DMS53 (cell line): ENCODE measurements at regions not wholly inside any gene's neighbourhood (a gene's known extent, or its start where the extent isn't known, plus 50 kb on each side); places are given as distances from the start of the nearest gene placed in this dataset.

Source experiments
- DNase-seq: peaks from one replicate; lab custom pipeline; 2025; lab: John Stamatoyannopoulos, UW

- no peak for DNase-seq
Measured at GRCh38 chr5:58151414-58151813, 308.5 kb downstream of the PLK2 start.

- no peak for DNase-seq
Measured at GRCh38 chr5:58150926-58151325, 309.0 kb downstream of the PLK2 start.

DNA sequence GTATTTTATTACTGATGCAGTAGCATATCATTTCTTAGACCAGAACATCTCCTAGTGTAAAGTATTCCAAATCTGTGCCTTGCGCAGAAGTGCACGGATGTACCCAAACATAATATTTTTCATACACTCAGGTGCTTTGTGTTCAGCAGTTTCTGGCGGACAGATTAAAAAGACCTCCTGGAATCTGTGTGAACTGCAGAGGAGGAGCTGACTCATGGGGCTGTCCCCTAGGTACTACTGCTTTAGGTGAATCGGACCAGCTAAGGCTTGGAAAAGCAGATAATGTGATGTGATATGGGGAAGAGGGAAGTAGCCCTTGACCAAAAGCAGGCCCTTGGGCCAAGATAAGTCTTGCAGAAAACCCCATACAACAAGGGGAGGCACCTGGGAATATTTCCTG lies 310.1 kb downstream of the PLK2 start:
- no peak for DNase-seq

DNA sequence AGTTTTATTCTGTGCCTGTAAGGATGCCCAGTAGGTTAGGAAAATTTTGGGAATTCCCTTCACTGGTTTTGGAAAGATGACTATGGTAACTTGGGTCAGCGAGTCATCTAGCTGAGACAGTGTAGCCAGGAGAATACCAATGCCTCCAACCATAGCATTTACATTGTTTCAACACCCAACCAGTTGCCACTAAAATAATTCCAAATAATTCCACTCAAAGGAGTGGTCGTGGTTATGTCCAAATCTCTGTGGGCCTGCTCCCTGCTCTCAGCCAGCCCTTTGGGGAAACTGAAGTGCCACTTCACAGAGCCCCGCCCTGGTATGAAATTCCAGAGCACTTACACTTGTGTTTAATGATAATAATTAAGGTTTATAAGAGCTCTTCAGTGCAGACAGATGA lies 310.5 kb downstream of the PLK2 start:
- DNase-seq, result no peak

DNA sequence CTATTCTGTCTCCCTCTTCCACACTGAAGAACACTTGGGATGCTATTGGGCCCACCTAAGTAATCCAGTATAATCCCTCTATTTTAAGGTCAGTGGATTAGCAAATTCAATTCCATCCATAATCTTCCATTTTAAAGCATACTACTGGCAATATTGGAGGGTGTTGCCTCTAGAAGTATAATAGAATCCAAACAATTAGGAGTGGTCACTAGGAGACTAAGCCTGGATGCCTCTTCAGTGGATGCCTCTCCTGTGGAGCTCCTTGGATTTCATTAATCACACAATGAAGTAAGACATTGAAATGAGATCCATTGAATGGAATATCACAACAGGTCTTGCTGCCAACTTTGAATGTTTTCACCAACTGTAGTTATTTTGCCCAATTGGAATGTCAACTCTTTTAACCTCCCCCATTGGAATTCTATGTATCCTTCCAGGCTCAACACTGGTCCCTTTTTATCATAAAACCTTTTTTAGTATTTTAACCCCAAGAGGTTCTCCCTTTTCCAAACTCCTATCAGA lies 311.6 kb downstream of the PLK2 start:
- no peak for DNase-seq

GRCh38 chr5:58145397-58145934 lies 314.4 kb downstream of the PLK2 start:
- no peak for DNase-seq

GRCh38 chr5:58143727-58144126 lies 316.2 kb downstream of the PLK2 start:
- no peak for DNase-seq

GRCh38 chr5:58143181-58143580 lies 316.7 kb downstream of the PLK2 start:
- no peak for DNase-seq

- DNase-seq, result no peak
Measured at GRCh38 chr5:58138791-58139190, 321.1 kb downstream of the PLK2 start.

DNA sequence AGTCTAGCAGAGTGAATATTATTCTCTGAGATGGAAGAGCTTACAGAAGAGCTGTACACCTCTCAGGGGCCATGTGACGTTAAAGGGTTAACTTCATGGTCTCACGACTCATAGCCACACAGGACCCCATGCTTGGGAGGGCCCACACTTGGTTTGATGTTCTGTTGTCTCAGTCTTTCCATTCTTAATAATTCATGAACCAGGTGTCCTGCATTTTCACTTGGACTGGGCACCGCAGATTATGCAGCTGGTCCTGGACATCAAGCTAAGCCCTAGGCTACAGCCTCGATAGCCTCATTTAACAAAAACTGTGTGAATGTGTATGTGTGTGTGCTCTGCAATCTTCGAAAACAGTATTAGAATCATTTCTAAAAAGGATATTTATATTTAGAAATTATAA lies 323.5 kb downstream of the PLK2 start:
- no peak for DNase-seq

GRCh38 chr5:58135571-58136335 lies 324.1 kb downstream of the PLK2 start:
- DNase-seq, result peak; percentile 20

- DNase-seq, result peak; percentile 22
Measured at GRCh38 chr5:58133631-58134296, 326.1 kb downstream of the PLK2 start.

DNA sequence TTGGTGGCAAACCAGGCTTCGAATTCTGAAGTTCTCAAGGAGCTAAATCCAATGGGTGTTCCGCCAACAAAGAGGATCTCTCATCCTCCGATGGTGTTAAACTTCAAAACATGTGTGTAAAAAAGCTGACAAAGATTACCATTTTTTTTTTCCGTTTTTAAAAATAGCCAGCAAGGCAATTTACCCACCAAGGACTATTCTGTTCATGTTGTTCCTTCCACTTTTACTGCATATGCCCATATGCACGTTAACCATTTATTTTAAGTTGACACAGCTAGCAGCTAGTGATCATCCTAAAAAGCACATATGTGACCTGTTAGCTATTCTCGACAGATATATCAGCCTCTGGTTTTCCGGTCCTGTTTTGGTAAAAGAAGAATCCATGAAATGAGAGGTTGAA lies 326.7 kb downstream of the PLK2 start:
- DNase-seq, result no peak

- DNase-seq, result peak; percentile 94
Measured at GRCh38 chr5:58127255-58128220, 332.3 kb downstream of the PLK2 start.

DNA sequence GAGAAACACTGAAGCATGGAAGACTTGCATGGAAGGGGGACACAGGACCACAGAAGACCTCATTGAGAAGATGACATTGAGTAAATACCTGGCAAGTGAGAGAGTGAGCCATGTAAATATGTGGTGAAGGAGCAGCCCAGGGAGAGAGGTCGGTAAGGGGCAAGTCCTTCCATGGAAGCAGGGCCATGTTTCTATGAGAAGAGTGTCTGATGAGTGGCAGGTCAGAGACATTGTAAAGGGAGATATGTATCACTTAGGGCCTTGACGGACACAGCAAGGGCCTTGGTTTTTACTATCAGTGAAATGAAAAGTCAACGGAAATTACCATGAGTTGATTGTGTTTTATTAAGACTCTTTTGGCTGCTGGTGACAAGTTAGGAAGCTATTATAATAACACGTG lies 336.4 kb downstream of the PLK2 start:
- no peak for DNase-seq

GRCh38 chr5:58122848-58123392 lies 337.0 kb downstream of the PLK2 start:
- peak; percentile 11 for DNase-seq

- peak; percentile 49 for DNase-seq
Measured at GRCh38 chr5:58122157-58122556, 337.7 kb downstream of the PLK2 start.

DNA sequence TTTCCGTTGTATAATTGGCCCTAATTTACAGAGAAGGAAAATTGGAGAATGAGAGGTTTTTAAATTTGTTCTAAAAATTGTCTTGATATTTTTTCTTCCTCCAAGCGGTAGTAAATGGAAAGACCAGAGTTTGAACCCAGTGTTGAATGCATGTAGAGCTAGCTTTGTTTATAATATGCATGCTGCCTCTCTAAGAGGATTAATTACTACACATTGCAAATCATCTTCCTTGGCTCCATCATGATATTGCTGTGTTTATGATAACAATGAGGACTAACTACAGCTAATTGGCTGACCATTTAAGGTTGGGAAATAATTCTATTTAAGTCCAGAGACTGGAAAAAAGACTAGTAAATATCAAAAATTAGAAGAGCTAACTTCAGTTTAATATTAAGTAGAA lies 338.5 kb downstream of the PLK2 start:
- no peak for DNase-seq

GRCh38 chr5:58117542-58117941 lies 342.3 kb downstream of the PLK2 start:
- DNase-seq, result peak; percentile 39

DNA sequence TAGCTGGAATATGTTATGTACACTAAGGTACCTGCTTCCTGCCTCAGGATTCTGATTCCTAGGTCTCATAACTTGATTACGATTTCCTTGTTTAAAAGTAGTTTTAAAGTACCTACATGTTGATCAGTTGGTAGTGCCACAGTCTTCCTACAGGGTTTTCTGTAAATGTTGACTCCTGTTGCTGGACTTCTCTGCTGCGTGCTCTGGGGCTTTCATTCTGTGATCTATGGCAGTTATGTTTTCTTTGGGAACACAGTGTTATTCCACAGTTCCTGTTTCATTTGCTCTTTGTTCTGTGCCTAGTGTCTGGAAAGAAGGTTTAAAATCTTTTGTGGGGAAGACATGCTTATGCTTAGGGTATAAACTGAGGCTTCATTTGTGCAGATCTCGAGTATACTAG lies 343.5 kb downstream of the PLK2 start:
- DNase-seq, result no peak

DNA sequence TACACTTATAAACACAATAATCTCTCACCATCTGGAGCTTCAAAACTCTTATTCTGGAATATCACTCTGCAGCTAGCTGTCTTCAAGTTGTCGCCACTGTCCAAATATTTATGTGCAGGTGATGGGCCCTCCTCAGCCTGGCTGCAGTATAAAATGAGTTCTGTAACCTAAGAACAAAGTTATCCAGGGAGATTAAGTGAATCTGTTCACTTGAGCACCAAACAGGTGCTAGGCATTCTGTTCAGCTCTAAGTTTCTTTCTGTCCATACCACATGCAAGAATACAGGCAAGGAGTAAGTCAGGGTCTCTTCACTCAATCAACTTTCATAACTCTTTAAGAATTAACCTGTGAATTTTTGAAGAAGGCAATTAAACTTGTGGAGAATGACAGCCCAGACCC lies 344.1 kb downstream of the PLK2 start:
- DNase-seq, result no peak

DNA sequence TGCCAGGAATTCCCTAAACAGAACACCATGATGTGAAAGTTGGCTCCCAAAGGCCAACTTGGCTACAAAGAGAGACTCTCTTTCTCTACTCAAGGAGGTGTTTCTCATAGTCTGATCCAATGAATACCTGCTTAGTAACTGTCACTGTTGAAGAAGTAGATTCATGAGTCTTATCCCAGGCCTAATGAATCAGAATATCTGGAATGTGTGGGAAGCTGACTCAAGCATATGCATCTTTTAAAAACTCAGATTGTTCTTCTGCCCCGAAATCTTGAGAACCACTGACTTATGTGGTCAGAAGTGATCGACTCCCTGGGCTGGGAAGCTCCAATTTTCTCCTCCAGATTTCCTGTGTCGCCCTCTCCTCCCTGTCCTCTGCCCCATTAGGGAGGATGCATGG lies 345.6 kb downstream of the PLK2 start:
- DNase-seq, result no peak
